ENCODE measurements at regions not wholly inside any gene's neighbourhood (a gene's known extent, or its start where the extent isn't known, plus 50 kb on each side); places are given as distances from the start of the nearest gene placed in this dataset.

- H3K27me3 ChIP-seq (ENCODE audit: insufficient read depth, poor library complexity, severe bottlenecking), result no peaks in the 10 kb centered on the region
- no peak for TF ChIP-seq GABPA (IDR thresholded peaks at IDR 0.05; ENCODE audit: low read depth)
- no peak for TF ChIP-seq POLR2AphosphoS5 (IDR thresholded peaks at IDR 0.05; ENCODE audit: low read depth)
- no peak for TF ChIP-seq REST (IDR thresholded peaks at IDR 0.05; ENCODE audit: insufficient replicate concordance, low read depth)
- no peak for TF ChIP-seq CTCF (IDR thresholded peaks at IDR 0.05; ENCODE audit: insufficient read depth, low read length)
- TF ChIP-seq SPI1 (IDR thresholded peaks at IDR 0.05; ENCODE audit: borderline replicate concordance, low read depth), result no peak
- no peak overlapping the region for H3K4me3 ChIP-seq (replicated peaks; ENCODE audit: insufficient read depth, low read length)
- DNase-seq (ENCODE audit: low read depth in 1 of 2, low spot score in 1 of 2), result no peak
- no peak overlapping the region for H3K27ac ChIP-seq (replicated peaks)
These were observed 208.0 kb upstream of the EXOC2 start for GRCh38 chr6:900716-901605.

GRCh38 chr6:897528-898207, 204.7 kb upstream of the EXOC2 start:
- H3K4me3 ChIP-seq (replicated peaks; ENCODE audit: insufficient read depth, low read length), result no peak overlapping the region
- TF ChIP-seq GABPA (IDR thresholded peaks at IDR 0.05; ENCODE audit: low read depth) (no peak), SPI1 (IDR thresholded peaks at IDR 0.05; ENCODE audit: borderline replicate concordance, low read depth) (peak; percentile 54; the same call in 1 of the 2 replicates), CTCF (IDR thresholded peaks at IDR 0.05; ENCODE audit: insufficient read depth, low read length) (no peak)
- DNase-seq (ENCODE audit: low read depth in 1 of 2, low spot score in 1 of 2), result no peak
- no peak overlapping the region for H3K27ac ChIP-seq (replicated peaks)
- H3K27me3 ChIP-seq (ENCODE audit: insufficient read depth, poor library complexity, severe bottlenecking), result no peaks in the 10 kb centered on the region

GRCh38 chr6:894274-894673, 201.3 kb upstream of the EXOC2 start:
- no peak overlapping the region for H3K4me3 ChIP-seq (replicated peaks; ENCODE audit: insufficient read depth, low read length)
- H3K27ac ChIP-seq (replicated peaks), result no peak overlapping the region
- TF ChIP-seq CTCF (IDR thresholded peaks at IDR 0.05; ENCODE audit: insufficient read depth, low read length) (no peak), REST (IDR thresholded peaks at IDR 0.05; ENCODE audit: insufficient replicate concordance, low read depth) (no peak), GABPA (IDR thresholded peaks at IDR 0.05; ENCODE audit: low read depth) (no peak), POLR2AphosphoS5 (IDR thresholded peaks at IDR 0.05; ENCODE audit: low read depth) (no peak), SPI1 (IDR thresholded peaks at IDR 0.05; ENCODE audit: borderline replicate concordance, low read depth) (no peak)
- H3K27me3 ChIP-seq (ENCODE audit: insufficient read depth, poor library complexity, severe bottlenecking), result no peaks in the 10 kb centered on the region
- no peak for DNase-seq (ENCODE audit: low read depth in 1 of 2, low spot score in 1 of 2)

Data from HL-60 (cell line).